ENCODE measurements at regions not wholly inside any gene's neighbourhood (a gene's known extent, or its start where the extent isn't known, plus 50 kb on each side); places are given as distances from the start of the nearest gene placed in this dataset.

DNA sequence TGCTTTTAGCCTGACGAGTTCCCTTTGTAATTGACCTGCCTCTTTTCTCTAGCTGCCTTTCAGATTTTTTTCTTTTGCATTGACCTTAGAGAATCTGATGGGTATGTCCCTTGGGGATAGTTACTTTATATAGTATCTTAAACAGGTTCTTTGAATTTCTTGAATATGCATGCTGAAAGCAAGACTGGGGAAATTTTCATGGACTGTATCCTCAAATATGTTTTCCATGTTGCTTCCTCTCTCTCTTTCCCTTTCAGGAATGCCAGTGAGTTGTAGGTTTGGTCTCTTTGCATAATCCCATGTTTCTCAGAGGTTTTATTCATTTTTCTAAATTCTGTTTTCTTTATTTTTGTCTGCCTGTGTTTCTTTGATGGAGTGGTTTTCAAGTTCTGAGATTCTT lies 81.8 kb upstream of the CPNE4 start:
- no peak overlapping the region for H3K4me3 ChIP-seq (ENCODE audit: low read depth in 1 of 3, low read length in 3 of 3)
- no peaks in the 10 kb centered on the region for H3K27me3 ChIP-seq (ENCODE audit: control insufficient read depth in 4 of 4, insufficient read depth in 4 of 4, low read length in 3 of 4)
- H3K9ac ChIP-seq (ENCODE audit: low read depth in 1 of 2, low read length in 2 of 2), result no peak overlapping the region
- H3K4me1 ChIP-seq (ENCODE audit: control insufficient read depth in 4 of 4, insufficient read depth in 4 of 4, low read length in 3 of 4), result no peaks in the 10 kb centered on the region
- H3K27ac ChIP-seq (ENCODE audit: low read depth in 1 of 2, low read length in 2 of 2), result no peak overlapping the region
- WGBS, result 78% methylated on average over 1 of the region's 1 CpG
- TF ChIP-seq RXRA (IDR thresholded peaks at IDR 0.05), result no peak
- TF ChIP-seq FOXA2 (IDR thresholded peaks at IDR 0.05), result no peak
- TF ChIP-seq CTCF (IDR thresholded peaks at IDR 0.05; ENCODE audit: low read depth, low read length, missing input control), result no peak
- no peak for TF ChIP-seq TAF1 (conservative IDR thresholded peaks at IDR 0.05)
- DNase-seq (ENCODE audit: low spot score), result no peak
- H3K9me3 ChIP-seq (ENCODE audit: control insufficient read depth in 4 of 4, low read length in 3 of 4), result peaks cover 0 to 2% (median 0%) of the 10 kb centered on the region in 4 donors
- no peaks in the 10 kb centered on the region for H3K36me3 ChIP-seq (ENCODE audit: control insufficient read depth in 4 of 4, insufficient read depth in 3 of 4, low read depth in 1 of 4, low read length in 3 of 4)

DNA sequence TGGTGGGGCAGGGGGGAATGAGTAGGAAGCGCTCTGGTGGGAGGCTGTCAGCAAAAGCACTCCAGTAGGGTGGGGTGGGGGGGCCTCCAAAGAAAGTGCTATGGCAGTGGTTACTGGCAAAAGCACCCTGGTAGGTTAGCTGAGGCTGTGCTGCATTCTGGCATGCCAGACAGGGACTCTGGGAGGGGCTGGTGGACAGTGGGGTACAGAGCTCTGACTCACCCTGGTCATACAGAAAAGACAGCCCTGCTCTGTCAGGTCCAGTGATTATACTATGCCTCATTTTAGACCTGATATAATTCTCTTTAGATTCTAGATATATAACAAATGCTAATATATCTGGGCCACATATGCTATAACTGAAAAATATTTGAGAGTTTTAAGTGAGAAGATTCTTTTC lies 82.8 kb upstream of the CPNE4 start:
- H3K9ac ChIP-seq (ENCODE audit: low read depth in 1 of 2, low read length in 2 of 2), result no peak overlapping the region
- H3K4me1 ChIP-seq (ENCODE audit: control insufficient read depth in 4 of 4, insufficient read depth in 4 of 4, low read length in 3 of 4), result no peaks in the 10 kb centered on the region
- no peak overlapping the region for H3K4me3 ChIP-seq (ENCODE audit: low read depth in 1 of 3, low read length in 3 of 3)
- H3K27ac ChIP-seq (ENCODE audit: low read depth in 1 of 2, low read length in 2 of 2), result no peak overlapping the region
- peaks cover 0 to 2% (median 0%) of the 10 kb centered on the region in 4 donors for H3K9me3 ChIP-seq (ENCODE audit: control insufficient read depth in 4 of 4, low read length in 3 of 4)
- no peak for DNase-seq (ENCODE audit: low spot score)
- no peaks in the 10 kb centered on the region for H3K36me3 ChIP-seq (ENCODE audit: control insufficient read depth in 4 of 4, insufficient read depth in 3 of 4, low read depth in 1 of 4, low read length in 3 of 4)
- WGBS, result 94% methylated on average over 1 of the region's 1 CpG
- TF ChIP-seq, protein P1, sequence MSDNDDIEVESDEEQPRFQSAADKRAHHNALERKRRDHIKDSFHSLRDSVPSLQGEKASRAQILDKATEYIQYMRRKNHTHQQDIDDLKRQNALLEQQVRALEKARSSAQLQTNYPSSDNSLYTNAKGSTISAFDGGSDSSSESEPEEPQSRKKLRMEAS (IDR thresholded peaks at IDR 0.05), result no peak
- TF ChIP-seq ATF3 (IDR thresholded peaks at IDR 0.05) (no peak), JUND (IDR thresholded peaks at IDR 0.05) (no peak), FOXA2 (IDR thresholded peaks at IDR 0.05) (no peak), GABPA (IDR thresholded peaks at IDR 0.05 in 1 of 2, conservative IDR thresholded peaks at IDR 0.05 in 1 of 2) (no peak), HNF4A (conservative IDR thresholded peaks at IDR 0.05) (no peak), SP1 (IDR thresholded peaks at IDR 0.05) (no peak), FOXA1 (IDR thresholded peaks at IDR 0.05) (no peak), EGR1 (IDR thresholded peaks at IDR 0.05; ENCODE audit: low read depth in 2 of 2) (no peak), ZBTB33 (IDR thresholded peaks at IDR 0.05) (no peak), CTCF (IDR thresholded peaks at IDR 0.05; ENCODE audit: low read depth, low read length, missing input control) (no peak), RAD21 (IDR thresholded peaks at IDR 0.05) (no peak), NR2F2 (IDR thresholded peaks at IDR 0.05) (no peak), YY1 (IDR thresholded peaks at IDR 0.05) (no peak), HNF4G (IDR thresholded peaks at IDR 0.05) (no peak), REST (IDR thresholded peaks at IDR 0.05) (no peak)
- no peaks in the 10 kb centered on the region for H3K27me3 ChIP-seq (ENCODE audit: control insufficient read depth in 4 of 4, insufficient read depth in 4 of 4, low read length in 3 of 4)

Data from liver (tissue), 8 donors.